HL-60 (cell line): ENCODE measurements at regions not wholly inside any gene's neighbourhood (a gene's known extent, or its start where the extent isn't known, plus 50 kb on each side); places are given as distances from the start of the nearest gene placed in this dataset.

Experiments
- DNase-seq, 2 experiments: peaks; one replicate each; pipeline ENCODE4 v3.0.0-alpha.2; 2010 to 2020; ENCODE audit warnings: low read depth in 1 of 2, low spot score in 1 of 2
- H3K27ac ChIP-seq: fragments of 250-450 bp; sonication (Bioruptor Pico); replicated peaks from 2 replicates; pipeline ENCODE4 v1.5.1; 2020; ENCODE audit warnings: mild to moderate bottlenecking, moderate library complexity
- H3K27me3 ChIP-seq: fragments of 250-450 bp; sonication (Bioruptor Pico); 2 replicates; pipeline ENCODE4 v1.5.1; 2021; ENCODE audit warnings: mild to moderate bottlenecking, moderate library complexity; ENCODE audit not compliant: insufficient read depth, poor library complexity, severe bottlenecking
- H3K4me3 ChIP-seq: replicated peaks from 2 replicates; pipeline ENCODE4 v1.5.1; 2011; ENCODE audit warnings: mild to moderate bottlenecking, control low read depth, low read length; ENCODE audit not compliant: insufficient read depth
- GABPA ChIP-seq: IDR thresholded peaks from 2 replicates; pipeline ENCODE4 v1.6.1; 2012; ENCODE audit warnings: low read depth
- POLR2AphosphoS5 ChIP-seq: IDR thresholded peaks from 2 replicates; pipeline ENCODE4 v1.6.1; 2012; ENCODE audit warnings: low read depth
- REST ChIP-seq: IDR thresholded peaks from 2 replicates; pipeline ENCODE4 v1.6.1; 2012; ENCODE audit warnings: low read depth; ENCODE audit not compliant: insufficient replicate concordance
- SPI1 ChIP-seq: IDR thresholded peaks from 2 replicates; pipeline ENCODE4 v1.6.1; 2012; ENCODE audit warnings: low read depth, mild to moderate bottlenecking, borderline replicate concordance
- TF ChIP-seq, protein P1 (sequence below): IDR thresholded peaks from one replicate; pipeline ENCODE4 v1.5.1; 2011; ENCODE audit warnings: low read length, control low read depth, inconsistent platforms; ENCODE audit not compliant: insufficient read depth

DNA sequence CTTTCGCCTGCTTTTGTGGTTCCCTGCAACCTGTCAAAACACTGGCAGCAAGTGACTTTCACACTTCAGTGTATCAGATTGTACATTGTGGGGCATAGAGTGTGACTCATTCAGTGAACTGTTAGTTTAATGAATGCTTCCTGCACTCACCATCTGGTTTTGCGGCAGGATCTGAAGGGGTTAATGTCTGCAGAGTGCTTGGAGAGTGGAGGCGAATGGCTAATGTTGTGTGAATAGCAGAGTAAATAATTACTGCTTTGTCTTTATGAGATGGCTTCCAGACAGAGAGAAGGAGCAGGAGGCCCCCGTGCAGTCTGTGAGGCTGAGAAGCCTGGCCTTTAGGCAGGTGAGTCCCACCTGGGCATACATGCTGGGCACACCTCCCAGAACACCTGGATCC is 454.3 kb upstream of the KIRREL3 start:
- Histone ChIP-seq H3K4me3 (no peak overlapping the region), H3K27ac (no peak overlapping the region), H3K27me3 (no peaks in the 10 kb centered on the region)
- DNase-seq, result no peak
- TF ChIP-seq REST, result no peak
- TF ChIP-seq POLR2AphosphoS5, result no peak
- TF ChIP-seq GABPA, result no peak
- TF ChIP-seq, protein P1, sequence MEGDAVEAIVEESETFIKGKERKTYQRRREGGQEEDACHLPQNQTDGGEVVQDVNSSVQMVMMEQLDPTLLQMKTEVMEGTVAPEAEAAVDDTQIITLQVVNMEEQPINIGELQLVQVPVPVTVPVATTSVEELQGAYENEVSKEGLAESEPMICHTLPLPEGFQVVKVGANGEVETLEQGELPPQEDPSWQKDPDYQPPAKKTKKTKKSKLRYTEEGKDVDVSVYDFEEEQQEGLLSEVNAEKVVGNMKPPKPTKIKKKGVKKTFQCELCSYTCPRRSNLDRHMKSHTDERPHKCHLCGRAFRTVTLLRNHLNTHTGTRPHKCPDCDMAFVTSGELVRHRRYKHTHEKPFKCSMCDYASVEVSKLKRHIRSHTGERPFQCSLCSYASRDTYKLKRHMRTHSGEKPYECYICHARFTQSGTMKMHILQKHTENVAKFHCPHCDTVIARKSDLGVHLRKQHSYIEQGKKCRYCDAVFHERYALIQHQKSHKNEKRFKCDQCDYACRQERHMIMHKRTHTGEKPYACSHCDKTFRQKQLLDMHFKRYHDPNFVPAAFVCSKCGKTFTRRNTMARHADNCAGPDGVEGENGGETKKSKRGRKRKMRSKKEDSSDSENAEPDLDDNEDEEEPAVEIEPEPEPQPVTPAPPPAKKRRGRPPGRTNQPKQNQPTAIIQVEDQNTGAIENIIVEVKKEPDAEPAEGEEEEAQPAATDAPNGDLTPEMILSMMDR, result no peak
- no peak for TF ChIP-seq SPI1

DNA sequence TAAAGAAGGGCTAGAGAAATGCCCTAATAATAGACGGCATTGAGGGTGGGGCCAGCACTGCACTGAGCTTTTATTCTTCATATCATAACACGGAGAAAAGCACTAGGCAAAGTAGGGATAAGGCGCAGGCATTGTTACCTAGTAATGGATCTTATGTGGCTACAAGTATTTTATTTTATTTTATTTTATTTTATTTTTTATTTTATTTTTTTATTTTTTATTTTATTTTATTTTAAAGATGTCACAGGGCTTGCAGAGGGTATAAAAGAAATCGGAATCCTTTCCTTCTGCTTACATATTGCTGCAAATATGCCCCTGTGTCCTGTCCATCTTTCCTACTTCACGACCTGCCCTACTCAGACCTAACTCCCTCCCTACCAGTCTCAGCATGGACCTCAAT is 452.0 kb upstream of the KIRREL3 start:
- TF ChIP-seq POLR2AphosphoS5, result no peak
- TF ChIP-seq GABPA, result no peak
- TF ChIP-seq, protein P1, result no peak
- no peak for TF ChIP-seq SPI1
- no peak for TF ChIP-seq REST
- H3K4me3 ChIP-seq, result no peak overlapping the region
- no peaks in the 10 kb centered on the region for H3K27me3 ChIP-seq
- H3K27ac ChIP-seq, result no peak overlapping the region
- DNase-seq, result no peak

DNA sequence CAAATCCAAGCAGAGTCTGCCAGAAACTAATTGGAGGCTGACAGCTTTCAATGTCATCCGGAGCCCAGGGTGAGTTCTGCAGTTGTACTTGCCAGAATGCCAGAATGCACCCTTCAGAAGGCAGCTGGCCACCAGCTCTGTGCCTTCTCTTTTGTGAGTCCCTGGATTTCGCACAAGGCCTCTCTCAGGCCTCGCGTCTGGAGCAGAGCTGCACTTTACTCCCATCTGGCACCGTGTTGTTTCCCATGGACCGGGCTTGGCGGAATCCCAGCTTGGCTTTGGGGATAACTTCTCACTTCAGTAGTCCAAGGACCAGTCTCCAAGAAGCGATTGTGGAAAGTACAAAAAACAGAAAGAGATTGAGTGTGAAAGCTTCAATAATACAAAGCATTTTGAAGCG is 451.3 kb upstream of the KIRREL3 start:
- Histone ChIP-seq H3K27me3 (no peaks in the 10 kb centered on the region), H3K4me3 (no peak overlapping the region), H3K27ac (no peak overlapping the region)
- no peak for DNase-seq
- TF ChIP-seq, protein P1, result no peak
- TF ChIP-seq REST (no peak), GABPA (no peak), POLR2AphosphoS5 (no peak), SPI1 (no peak)
